ENCODE measurements at regions not wholly inside any gene's neighbourhood (a gene's known extent, or its start where the extent isn't known, plus 50 kb on each side); places are given as distances from the start of the nearest gene placed in this dataset.

- TF ChIP-seq CTCF (conservative IDR thresholded peaks at IDR 0.05; ENCODE audit: low read length): no peak
- no peak for TF ChIP-seq EZH2phosphoT487 (IDR thresholded peaks at IDR 0.05; ENCODE audit: borderline replicate concordance, low read depth, low read length)
Measured at GRCh38 chr5:86974955-86975354, 292.7 kb upstream of the RASA1 start.

Measured in OCI-LY7 (cell line).